ENCODE measurements at regions not wholly inside any gene's neighbourhood (a gene's known extent, or its start where the extent isn't known, plus 50 kb on each side); places are given as distances from the start of the nearest gene placed in this dataset.

DNA sequence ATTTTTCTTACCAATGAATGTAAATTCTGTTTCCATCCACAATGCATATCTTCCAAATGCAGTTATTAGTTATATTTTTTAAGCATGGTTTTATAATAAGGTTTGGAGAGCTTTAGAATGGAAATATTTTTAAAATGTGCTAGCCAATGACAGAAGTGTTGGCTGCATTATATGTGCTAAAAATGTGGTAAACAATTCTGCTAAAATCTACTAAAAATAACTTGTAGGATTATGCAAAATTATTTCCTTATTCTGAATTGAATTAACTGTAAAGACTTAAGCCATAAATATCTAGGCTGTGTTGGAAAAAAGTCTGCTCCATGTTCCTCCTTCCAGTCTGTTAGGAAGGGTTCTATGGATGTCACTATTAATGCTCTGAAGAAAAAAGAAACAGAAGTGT is 503.3 kb downstream of the PRR16 start:
- H3K27me3 ChIP-seq: no peaks in the 10 kb centered on the region
- H3K4me3 ChIP-seq (ENCODE audit: low read depth, low read length): no peak overlapping the region
- no peaks in the 10 kb centered on the region for H3K4me1 ChIP-seq
- H3K36me3 ChIP-seq: no peaks in the 10 kb centered on the region
- TF ChIP-seq, protein P1, sequence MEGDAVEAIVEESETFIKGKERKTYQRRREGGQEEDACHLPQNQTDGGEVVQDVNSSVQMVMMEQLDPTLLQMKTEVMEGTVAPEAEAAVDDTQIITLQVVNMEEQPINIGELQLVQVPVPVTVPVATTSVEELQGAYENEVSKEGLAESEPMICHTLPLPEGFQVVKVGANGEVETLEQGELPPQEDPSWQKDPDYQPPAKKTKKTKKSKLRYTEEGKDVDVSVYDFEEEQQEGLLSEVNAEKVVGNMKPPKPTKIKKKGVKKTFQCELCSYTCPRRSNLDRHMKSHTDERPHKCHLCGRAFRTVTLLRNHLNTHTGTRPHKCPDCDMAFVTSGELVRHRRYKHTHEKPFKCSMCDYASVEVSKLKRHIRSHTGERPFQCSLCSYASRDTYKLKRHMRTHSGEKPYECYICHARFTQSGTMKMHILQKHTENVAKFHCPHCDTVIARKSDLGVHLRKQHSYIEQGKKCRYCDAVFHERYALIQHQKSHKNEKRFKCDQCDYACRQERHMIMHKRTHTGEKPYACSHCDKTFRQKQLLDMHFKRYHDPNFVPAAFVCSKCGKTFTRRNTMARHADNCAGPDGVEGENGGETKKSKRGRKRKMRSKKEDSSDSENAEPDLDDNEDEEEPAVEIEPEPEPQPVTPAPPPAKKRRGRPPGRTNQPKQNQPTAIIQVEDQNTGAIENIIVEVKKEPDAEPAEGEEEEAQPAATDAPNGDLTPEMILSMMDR (IDR thresholded peaks at IDR 0.05; ENCODE audit: low read depth, low read length): no peak
- H3K9me3 ChIP-seq: no peaks in the 10 kb centered on the region
- DNase-seq: no peak

DNA sequence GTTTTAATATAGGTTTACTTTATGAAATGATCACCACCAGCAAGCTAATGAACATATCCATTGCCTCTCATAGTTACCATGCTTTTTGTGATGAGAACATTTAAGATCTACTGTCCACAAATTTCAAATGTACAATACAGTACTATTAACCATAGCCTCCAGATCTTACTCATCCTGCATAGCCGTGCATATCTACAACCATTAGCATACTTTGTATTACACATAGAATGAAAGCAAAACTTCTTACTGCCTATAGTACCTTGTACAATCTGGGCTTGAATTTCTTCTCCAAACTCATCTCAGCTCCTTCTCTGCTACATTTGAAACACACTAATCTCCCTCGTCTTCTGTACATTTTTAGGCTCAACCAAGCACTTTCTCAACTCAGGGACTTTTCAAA is 510.6 kb downstream of the PRR16 start:
- no peaks in the 10 kb centered on the region for H3K27me3 ChIP-seq
- H3K36me3 ChIP-seq: no peaks in the 10 kb centered on the region
- no peak overlapping the region for H3K4me3 ChIP-seq (ENCODE audit: low read depth, low read length)
- no peaks in the 10 kb centered on the region for H3K9me3 ChIP-seq
- DNase-seq: no peak
- no peaks in the 10 kb centered on the region for H3K4me1 ChIP-seq
- TF ChIP-seq, protein P1 (IDR thresholded peaks at IDR 0.05; ENCODE audit: low read depth, low read length): no peak

DNA sequence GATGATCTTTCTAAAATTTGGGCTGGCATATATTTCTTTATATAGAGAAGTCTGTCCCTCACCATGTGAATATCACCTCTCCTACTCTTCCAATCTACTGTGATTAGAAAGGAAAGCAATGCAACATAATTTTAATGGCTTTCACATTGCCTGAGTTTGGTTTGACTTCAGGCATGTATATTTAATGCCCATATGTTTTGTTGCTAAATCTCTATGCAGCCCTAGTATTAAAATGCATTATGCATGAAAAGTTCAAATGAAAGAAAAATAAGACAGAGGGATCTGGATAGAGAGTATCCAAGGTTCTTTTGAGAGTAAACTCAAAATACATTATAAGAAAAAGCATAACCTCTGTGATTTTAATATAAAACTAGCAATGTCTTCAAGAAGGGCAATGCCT is 518.3 kb downstream of the PRR16 start:
- no peak for DNase-seq
- H3K9me3 ChIP-seq: no peaks in the 10 kb centered on the region
- TF ChIP-seq, protein P1 (IDR thresholded peaks at IDR 0.05; ENCODE audit: low read depth, low read length): no peak
- H3K4me3 ChIP-seq (ENCODE audit: low read depth, low read length): no peak overlapping the region
- H3K27me3 ChIP-seq: no peaks in the 10 kb centered on the region
- no peaks in the 10 kb centered on the region for H3K4me1 ChIP-seq
- no peaks in the 10 kb centered on the region for H3K36me3 ChIP-seq

DNA sequence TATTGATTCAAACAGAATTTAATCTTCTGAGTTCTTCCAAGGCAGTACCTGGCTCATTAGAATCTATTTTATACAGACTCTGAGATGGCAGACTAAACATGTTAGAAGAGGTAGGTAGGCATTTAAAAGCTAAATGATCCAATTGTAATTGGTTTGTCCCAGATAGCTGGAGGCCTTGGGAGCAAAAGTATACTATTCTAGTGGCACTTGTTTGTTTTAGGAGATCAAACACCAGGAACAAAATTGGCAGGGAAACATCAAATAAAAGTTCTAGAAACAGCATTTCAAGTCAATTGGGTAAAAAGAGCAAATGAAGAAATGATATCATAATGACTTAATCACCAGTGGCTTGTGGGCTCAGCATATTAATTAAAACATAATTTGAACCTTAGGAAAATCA is 521.4 kb downstream of the PRR16 start:
- Histone ChIP-seq H3K27me3 (no peaks in the 10 kb centered on the region), H3K36me3 (no peaks in the 10 kb centered on the region), H3K9me3 (no peaks in the 10 kb centered on the region), H3K4me1 (no peaks in the 10 kb centered on the region), H3K4me3 (ENCODE audit: low read depth, low read length) (no peak overlapping the region)
- TF ChIP-seq, protein P1 (IDR thresholded peaks at IDR 0.05; ENCODE audit: low read depth, low read length): no peak
- DNase-seq: no peak

DNA sequence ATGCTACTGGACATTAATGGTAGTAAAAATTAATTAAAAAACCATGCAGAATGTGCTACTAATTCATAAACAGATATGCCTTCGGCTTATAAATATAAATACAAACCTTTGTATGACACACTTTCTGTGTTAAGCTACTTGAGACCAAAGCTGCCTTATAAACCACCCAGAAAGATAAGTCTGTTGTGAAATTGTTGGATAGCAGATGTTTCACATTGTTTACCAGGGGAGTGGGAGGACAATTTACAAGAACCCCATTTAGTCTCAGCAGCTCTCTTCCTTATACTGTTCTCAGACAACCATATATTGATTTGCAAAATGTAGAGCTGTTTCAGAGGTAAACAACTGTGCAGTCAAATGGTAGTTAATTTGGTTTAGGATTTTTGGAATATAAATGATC is 524.4 kb downstream of the PRR16 start:
- no peak overlapping the region for H3K4me3 ChIP-seq (ENCODE audit: low read depth, low read length)
- H3K36me3 ChIP-seq: no peaks in the 10 kb centered on the region
- TF ChIP-seq, protein P1 (IDR thresholded peaks at IDR 0.05; ENCODE audit: low read depth, low read length): no peak
- H3K4me1 ChIP-seq: no peaks in the 10 kb centered on the region
- DNase-seq: no peak
- no peaks in the 10 kb centered on the region for H3K27me3 ChIP-seq
- no peaks in the 10 kb centered on the region for H3K9me3 ChIP-seq

DNA sequence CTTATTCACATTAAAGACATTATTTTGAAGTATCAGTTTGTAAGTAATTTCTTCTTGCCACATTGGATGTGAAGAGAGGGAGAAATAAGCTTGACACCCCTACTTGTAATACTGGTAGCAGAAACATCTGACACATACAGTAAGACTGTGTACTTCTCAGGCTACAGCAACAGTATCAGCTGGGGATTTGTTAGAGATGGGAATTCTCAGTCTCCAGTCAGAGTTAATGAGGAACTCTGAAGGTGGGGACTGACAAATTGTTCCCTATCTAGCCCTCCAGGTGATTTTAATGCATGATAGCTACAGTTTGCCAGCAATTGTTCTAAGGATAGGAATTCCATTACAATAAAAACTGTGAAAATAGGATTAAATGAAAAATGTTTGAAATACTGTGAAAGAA is 524.8 kb downstream of the PRR16 start:
- Histone ChIP-seq H3K27me3 (no peaks in the 10 kb centered on the region), H3K4me1 (no peaks in the 10 kb centered on the region), H3K36me3 (no peaks in the 10 kb centered on the region), H3K9me3 (no peaks in the 10 kb centered on the region), H3K4me3 (ENCODE audit: low read depth, low read length) (no peak overlapping the region)
- TF ChIP-seq, protein P1 (IDR thresholded peaks at IDR 0.05; ENCODE audit: low read depth, low read length): no peak
- no peak for DNase-seq
